OCI-LY7 (cell line): ENCODE measurements at regions not wholly inside any gene's neighbourhood (a gene's known extent, or its start where the extent isn't known, plus 50 kb on each side); places are given as distances from the start of the nearest gene placed in this dataset.

ENCODE experiments used
- BruUV-seq: library from RNA; stranded (reverse); fragments of 400-500 nt; replicated peaks from 2 replicates; lab custom pipeline; 2021; lab: Mats Ljungman, UMichigan
- CTCF ChIA-PET: fragments of 300-600 bp; sonication (Branson Sonifier 250); formaldehyde crosslinking; loops from one replicate; lab custom pipeline; 2022; ENCODE audit warnings: antibody characterized with exemption; ENCODE audit not compliant: unreplicated experiment; lab: Charles Lee
- POLR2A ChIA-PET: fragments of 300-600 bp; sonication (Branson Sonifier 250); formaldehyde crosslinking; loops from one replicate; lab custom pipeline; 2022; ENCODE audit warnings: antibody characterized with exemption; lab: Charles Lee
- DNase-seq: peaks from one replicate; pipeline ENCODE4 v3.0.0-alpha.2; 2015; ENCODE audit warnings: low spot score
- H2AFZ ChIP-seq: fragments of 200-600 bp; sonication (generic), shearing (Covaris generic); 2 replicates; pipeline ENCODE4 v1.6.1; 2014; ENCODE audit warnings: mild to moderate bottlenecking, antibody characterized with exemption, low read length, moderate library complexity
- H3K27ac ChIP-seq: fragments of 200-600 bp; sonication (generic); 2 replicates; pipeline ENCODE4 v1.5.1; 2014; ENCODE audit warnings: mixed run types, low read depth, mild to moderate bottlenecking, moderate library complexity, low read length, inconsistent platforms; ENCODE audit not compliant: poor library complexity, severe bottlenecking
- H3K36me3 ChIP-seq: fragments of 200-600 bp; sonication (generic); 2 replicates; pipeline ENCODE4 v1.6.1; 2014; ENCODE audit warnings: mild to moderate bottlenecking, antibody characterized with exemption, low read length, moderate library complexity, mixed read lengths; ENCODE audit not compliant: insufficient read depth
- H3K4me1 ChIP-seq: fragments of 200-600 bp; sonication (generic); 2 replicates; pipeline ENCODE4 v1.5.1; 2014; ENCODE audit warnings: mild to moderate bottlenecking, low read length; ENCODE audit not compliant: insufficient read depth, poor library complexity, severe bottlenecking
- H3K4me2 ChIP-seq: fragments of 200-600 bp; sonication (generic); 2 replicates; pipeline ENCODE4 v1.6.1; 2014; ENCODE audit warnings: mild to moderate bottlenecking, low read length
- H3K4me3 ChIP-seq: fragments of 200-600 bp; sonication (generic); 2 replicates; pipeline ENCODE4 v1.5.1; 2014; ENCODE audit warnings: mild to moderate bottlenecking, low read depth, low read length; ENCODE audit not compliant: poor library complexity, severe bottlenecking
- H3K79me2 ChIP-seq: fragments of 200-600 bp; sonication (generic); 2 replicates; pipeline ENCODE4 v1.6.1; 2016; ENCODE audit warnings: low read depth, mild to moderate bottlenecking, low read length, moderate library complexity, mixed read lengths; ENCODE audit not compliant: insufficient read depth
- H3K9me2 ChIP-seq: fragments of 200-600 bp; sonication (generic); 2 replicates; pipeline ENCODE4 v1.6.1; 2016; ENCODE audit warnings: mild to moderate bottlenecking, low read length, mixed read lengths; ENCODE audit not compliant: insufficient read depth
- H3K9me3 ChIP-seq: fragments of 200-600 bp; sonication (generic); 2 replicates; pipeline ENCODE4 v1.6.1; 2014; ENCODE audit warnings: mild to moderate bottlenecking, mixed run types, low read length, mixed read lengths
- H4K20me1 ChIP-seq: fragments of 200-600 bp; sonication (generic); 2 replicates; pipeline ENCODE4 v1.6.1; 2014; ENCODE audit warnings: mild to moderate bottlenecking, antibody characterized with exemption, low read length, moderate library complexity, mixed read lengths; ENCODE audit not compliant: insufficient read depth
- CTCF ChIP-seq: fragments of 200-600 bp; sonication (generic); conservative IDR thresholded peaks from 2 replicates; pipeline ENCODE4 v1.5.1; 2014; ENCODE audit warnings: mild to moderate bottlenecking, antibody characterized with exemption, low read length, moderate library complexity, mixed read lengths
- EZH2phosphoT487 ChIP-seq: fragments of 200-600 bp; sonication (generic); IDR thresholded peaks from 2 replicates; pipeline ENCODE4 v1.6.1; 2018; ENCODE audit warnings: low read depth, borderline replicate concordance, mild to moderate bottlenecking, mixed run types, antibody characterized with exemption, low read length, moderate library complexity, mixed read lengths
- intact Hi-C: fragments of 100-400 bp; cut with micrococcal nuclease; formaldehyde crosslinking; loops from one replicate; pipeline ENCODE4 v1.10.0; 2022; ENCODE audit not compliant: unreplicated experiment

GRCh38 chr1:244214009-244214967 lies 163.2 kb downstream of the ZBTB18 start:
- no peaks in the 10 kb centered on the region for H3K36me3 ChIP-seq
- no TSS peak for BruUV-seq
- no peak for DNase-seq

DNA sequence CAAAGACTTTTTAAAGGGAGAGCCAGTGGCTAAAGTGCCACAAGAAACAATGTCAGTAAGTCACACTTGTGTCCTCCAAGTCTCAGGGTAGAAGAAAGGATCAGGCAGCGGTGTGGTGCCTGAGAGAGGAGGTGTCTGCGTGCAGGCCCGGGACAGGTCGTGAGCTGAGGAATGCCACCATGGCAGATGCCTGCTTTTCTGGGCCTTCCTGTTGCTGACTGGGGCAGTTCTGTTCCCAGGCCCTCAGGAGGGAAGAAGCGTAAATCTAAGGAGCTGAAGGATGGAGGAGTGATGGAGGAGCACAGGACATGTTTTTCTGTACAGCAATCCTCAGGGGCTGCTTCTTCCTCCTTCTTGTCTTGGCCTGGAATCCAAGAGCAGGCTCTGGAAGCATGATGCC lies 165.8 kb downstream of the ZBTB18 start:
- CTCF ChIA-PET = no interaction called here
- Histone ChIP-seq H3K4me3 (no peak overlapping the region), H4K20me1 (no peaks in the 10 kb centered on the region), H3K4me1 (no peaks in the 10 kb centered on the region), H2AFZ (no peak overlapping the region), H3K9me2 (no peaks in the 10 kb centered on the region), H3K36me3 (no peaks in the 10 kb centered on the region), H3K9me3 (no peaks in the 10 kb centered on the region), H3K4me2 (no peak overlapping the region), H3K79me2 (no peaks in the 10 kb centered on the region), H3K27ac (no peak overlapping the region)
- intact Hi-C loops = no loop called here
- POLR2A ChIA-PET = no interaction called here
- no TSS peak for BruUV-seq
- no peak for DNase-seq
- TF ChIP-seq CTCF = no peak
- TF ChIP-seq EZH2phosphoT487 = no peak

More at GRCh38 chr1:244214009-244214967, 163.2 kb downstream of the ZBTB18 start:
- Histone ChIP-seq H3K4me1 (no peaks in the 10 kb centered on the region), H3K9me3 (no peaks in the 10 kb centered on the region), H3K4me3 (no peak overlapping the region), H4K20me1 (no peaks in the 10 kb centered on the region), H2AFZ (no peak overlapping the region), H3K9me2 (no peaks in the 10 kb centered on the region), H3K27ac (no peak overlapping the region), H3K79me2 (no peaks in the 10 kb centered on the region), H3K4me2 (no peak overlapping the region)
- ChIA-PET CTCF (no interaction called here), POLR2A (interaction anchor here (0.6 kb wide), 1 partner anchor 233 kb away, joined by 3 read pairs; no protein-coding TSS in a partner anchor)
- TF ChIP-seq CTCF = no peak
- no peak for TF ChIP-seq EZH2phosphoT487
- intact Hi-C loops = no loop called here

GRCh38 chr1:244217711-244218110 lies 166.6 kb downstream of the ZBTB18 start:
- no peak overlapping the region for H2AFZ ChIP-seq
- no peak overlapping the region for H3K4me2 ChIP-seq
- H3K9me3 ChIP-seq = no peaks in the 10 kb centered on the region
- H3K4me1 ChIP-seq = no peaks in the 10 kb centered on the region
- intact Hi-C loops = no loop called here
- H3K36me3 ChIP-seq = no peaks in the 10 kb centered on the region
- ChIA-PET CTCF (no interaction called here), POLR2A (no interaction called here)
- no peaks in the 10 kb centered on the region for H3K9me2 ChIP-seq
- no peak for DNase-seq
- no peaks in the 10 kb centered on the region for H4K20me1 ChIP-seq
- no peaks in the 10 kb centered on the region for H3K79me2 ChIP-seq
- no peak overlapping the region for H3K27ac ChIP-seq
- no TSS peak for BruUV-seq
- TF ChIP-seq CTCF (no peak), EZH2phosphoT487 (no peak)
- H3K4me3 ChIP-seq = no peak overlapping the region
